ENCODE measurements at regions not wholly inside any gene's neighbourhood (a gene's known extent, or its start where the extent isn't known, plus 50 kb on each side); places are given as distances from the start of the nearest gene placed in this dataset.

DNA sequence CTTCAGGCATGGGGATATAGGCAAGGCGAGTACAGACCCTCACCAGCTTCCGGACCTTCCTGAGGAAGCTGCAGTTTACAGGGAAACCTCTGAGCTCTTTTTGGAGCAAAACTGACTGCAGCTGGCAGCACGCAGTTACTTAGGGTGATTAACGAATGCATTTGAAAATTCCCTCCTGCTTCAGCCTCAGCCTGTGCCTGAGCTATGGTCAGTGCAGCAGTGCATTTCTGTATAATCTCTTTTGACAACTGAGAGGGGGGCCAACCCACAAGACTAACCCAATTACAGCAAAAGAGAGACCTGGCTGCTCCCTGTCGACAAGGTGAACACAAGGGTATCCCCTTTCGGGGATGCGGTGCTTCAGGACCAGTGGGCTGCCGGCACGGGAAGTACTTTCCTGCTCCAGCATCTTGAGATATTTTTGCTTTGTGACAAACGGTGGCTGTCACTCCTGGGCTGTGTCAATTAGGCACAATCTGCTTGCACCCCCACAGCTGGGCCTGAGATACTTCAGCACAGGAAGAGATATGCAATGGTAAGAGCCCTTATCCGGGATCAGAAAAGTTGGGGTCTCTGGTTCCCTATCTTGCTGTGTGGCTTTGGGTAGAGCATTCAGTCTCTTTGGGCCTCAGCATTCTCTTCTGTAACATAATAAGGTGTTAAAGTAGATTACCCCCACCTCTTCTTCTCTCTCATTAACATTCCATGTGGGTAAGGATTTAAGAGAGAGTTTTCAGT, 141.0 kb downstream of the TMEM17 start:
- DNase-seq, result no peak

DNA sequence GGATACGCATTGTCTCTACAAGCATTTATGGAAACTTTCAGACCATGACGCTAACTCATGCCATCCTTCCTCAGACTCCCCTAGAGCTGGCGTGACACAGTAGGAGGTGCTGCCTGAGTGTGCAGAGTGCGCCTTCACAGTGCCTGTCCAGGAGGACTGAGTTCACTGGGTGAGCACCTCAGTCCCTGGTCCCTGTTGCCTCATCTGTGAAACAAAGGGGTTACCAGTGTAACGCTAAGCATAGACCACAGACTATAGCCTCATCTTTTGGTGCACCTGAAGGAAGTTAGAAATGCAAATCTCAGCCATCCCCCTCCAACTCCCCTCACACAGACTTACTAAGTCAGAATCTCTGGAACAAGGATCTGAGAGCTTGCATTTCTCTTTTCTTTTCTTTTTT, 142.8 kb downstream of the TMEM17 start:
- DNase-seq, result no peak

DNA sequence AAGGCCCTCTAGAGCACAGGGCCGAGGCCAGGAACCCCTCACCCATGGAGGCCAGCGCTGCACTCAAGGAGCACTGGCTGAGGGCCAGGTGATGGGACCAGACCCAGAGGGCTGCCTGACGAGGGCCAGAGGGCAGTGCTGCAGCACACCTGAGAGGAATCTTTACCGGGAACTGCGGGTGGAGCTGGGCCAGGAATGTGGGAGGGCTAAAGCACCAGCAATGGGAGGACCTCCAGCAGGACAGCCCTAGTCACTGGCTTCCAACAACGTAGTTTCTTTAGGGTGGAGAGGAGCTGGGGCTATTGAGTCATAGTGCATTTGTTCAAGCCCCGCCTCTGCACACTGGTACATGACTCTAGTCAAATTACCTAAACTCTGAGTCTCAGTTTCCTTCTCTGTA, 143.4 kb downstream of the TMEM17 start:
- no peak for DNase-seq

DNA sequence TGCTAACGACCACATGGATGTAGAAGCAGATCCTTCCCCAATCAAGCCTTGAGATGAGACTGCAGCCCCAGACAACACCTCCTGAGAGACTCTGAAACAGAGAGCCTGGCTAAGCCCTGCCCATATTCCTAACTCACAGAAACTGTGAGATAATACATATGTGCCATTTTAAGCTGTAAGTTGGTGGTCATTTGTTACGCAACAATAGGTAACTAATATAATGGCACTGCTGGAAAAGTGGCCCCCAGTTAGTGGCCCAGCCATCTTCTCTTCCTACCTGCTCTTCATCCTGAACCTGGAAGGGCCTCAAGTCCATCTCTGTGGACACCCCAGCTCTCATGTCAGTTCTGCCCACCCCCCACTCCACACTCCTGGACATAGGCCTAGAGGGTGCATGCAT, 144.0 kb downstream of the TMEM17 start:
- no peak for DNase-seq

DNA sequence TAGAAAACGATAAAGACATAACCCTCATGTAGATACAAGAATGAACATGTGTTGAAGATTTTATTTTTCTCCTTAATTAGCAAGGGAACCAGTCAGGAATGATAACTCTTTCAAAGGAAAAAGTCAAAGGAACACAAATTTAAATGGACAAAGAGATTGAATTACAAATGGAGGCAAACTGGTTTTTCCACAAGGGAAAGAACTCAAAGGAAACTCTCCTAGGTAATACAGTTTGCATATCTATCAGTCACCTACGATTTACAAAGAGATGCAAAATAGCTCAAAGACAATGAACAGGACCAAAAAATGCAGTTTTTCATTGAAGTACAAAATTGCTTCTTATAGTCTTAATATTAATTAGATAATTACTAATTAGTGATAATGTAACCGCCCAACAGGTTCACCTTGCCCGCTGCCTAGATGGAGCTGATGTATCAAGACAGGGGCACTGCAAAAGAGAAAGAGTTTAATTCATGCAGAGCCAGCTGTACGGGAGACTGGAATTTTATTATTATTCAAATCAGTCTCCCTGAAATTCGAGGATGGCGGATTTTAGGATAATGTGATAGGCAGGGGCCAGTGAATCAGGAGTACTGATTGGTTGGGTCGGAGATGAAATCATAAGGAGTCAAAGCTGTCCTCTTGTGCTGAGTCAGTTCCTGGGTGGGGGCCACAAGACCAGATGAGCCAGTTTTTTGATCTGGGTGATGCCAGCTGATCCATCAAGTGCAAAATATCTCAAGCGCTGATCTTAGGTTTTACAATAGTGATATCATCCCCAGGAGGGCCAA, 151.0 kb downstream of the TMEM17 start:
- peak; percentile 70 for DNase-seq

DNA sequence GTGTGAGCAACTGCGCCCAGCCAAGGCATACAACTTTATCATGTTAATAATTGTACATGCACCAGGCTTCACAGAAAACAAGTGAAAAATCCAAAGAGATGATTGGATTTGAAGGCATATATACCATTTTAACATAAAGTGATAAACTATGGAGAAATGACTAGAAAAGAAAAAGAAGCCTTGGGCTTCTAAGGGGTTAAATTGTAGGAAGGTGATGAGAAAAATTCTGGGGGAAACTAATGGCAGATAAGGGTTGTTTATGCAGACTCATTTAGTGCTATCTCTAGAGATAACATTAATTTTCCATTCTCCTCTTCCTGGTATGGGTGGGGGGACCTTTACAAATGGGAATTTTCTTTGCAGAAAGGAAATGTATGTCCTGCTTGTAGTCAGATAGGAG, 154.0 kb downstream of the TMEM17 start:
- no peak for DNase-seq

DNA sequence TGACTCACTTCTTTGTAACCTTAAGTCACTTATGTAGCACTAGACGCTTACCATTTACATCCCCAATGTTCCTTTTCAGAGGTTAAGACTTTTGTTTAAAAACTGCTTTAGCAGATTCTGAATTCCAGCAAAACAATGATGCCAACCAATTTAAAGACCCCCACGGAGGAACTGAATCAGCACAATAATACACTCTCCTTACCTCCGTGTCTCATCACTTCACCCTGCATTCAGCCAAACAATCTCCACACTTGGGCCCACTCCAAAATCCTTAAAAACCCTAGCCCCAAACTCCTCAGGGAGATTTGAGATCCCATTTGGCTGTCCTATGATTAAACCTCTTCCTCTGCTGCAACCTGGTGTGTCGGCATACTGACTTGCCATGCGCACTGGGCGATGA, 153.9 kb downstream of the B3GNT2 start:
- DNase-seq, result no peak

DNA sequence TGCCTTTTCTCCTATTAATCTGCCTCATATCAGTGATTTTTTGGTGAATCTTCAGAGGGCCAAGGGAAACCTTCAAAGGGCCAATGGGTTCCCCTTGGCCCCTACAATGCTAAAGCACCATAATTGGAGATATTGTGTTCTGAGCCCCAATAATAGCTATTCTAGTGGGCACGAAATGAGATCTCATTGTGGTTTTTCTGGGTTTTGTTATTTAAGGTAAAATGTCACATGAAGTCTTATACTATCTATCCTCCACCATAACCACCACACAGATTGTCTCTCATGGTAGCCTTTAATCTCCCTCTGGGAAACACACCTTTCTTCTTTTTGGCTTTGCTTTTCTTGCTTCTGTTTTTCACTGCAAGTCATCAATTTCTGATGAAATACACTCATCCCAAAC, 152.8 kb downstream of the B3GNT2 start:
- no peak for DNase-seq

DNA sequence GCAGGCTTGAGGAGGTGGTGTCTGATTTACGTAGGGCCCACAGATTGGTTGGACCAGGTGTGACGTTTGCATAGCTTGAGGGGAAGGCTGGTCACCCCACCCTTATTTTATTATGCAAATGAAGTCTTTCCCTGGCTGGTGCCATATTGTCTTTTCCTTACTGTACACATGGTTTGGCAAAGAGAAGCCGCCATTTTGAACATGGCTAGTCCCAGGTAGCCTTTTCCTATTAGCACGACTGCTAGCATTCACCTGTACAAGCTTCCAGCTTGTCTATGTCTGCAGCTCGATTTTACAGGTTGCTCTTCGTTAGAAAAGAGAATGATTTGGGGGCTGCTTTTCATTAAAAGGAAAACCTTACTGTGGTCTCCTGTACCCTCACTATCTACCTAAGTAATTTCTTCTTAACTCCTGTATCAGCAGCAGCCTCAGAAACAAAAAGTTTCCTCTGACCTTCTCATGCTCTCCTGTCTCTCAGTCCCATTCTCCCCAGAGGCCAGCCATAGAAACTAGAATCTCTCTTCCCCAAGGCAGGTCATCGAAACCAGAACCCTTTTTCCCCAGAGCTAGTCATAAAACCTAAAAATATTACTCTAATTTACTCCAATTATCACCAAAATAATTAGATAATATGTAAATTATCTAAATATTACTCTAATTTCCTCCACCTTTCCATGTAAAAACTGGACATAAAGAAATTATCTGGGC, 151.8 kb downstream of the B3GNT2 start:
- no peak for DNase-seq

DNA sequence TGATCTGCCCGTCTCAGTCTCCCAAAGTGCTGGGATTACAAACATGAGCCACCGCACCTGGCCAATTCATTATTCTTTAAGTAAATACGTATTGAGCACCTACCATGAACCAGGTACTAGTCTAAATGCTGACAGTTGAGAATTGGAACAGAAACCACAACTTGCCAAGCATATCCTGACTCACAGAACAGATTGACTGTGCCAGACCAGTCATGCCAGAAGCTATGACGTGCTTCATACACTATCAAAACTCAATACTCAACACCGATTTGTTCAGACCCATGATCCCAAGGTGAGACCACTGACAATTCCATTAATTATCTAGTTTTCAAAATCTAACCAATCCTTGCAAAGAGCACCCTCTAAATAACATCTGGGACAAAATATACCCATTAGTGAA, 148.6 kb downstream of the B3GNT2 start:
- DNase-seq, result no peak

DNA sequence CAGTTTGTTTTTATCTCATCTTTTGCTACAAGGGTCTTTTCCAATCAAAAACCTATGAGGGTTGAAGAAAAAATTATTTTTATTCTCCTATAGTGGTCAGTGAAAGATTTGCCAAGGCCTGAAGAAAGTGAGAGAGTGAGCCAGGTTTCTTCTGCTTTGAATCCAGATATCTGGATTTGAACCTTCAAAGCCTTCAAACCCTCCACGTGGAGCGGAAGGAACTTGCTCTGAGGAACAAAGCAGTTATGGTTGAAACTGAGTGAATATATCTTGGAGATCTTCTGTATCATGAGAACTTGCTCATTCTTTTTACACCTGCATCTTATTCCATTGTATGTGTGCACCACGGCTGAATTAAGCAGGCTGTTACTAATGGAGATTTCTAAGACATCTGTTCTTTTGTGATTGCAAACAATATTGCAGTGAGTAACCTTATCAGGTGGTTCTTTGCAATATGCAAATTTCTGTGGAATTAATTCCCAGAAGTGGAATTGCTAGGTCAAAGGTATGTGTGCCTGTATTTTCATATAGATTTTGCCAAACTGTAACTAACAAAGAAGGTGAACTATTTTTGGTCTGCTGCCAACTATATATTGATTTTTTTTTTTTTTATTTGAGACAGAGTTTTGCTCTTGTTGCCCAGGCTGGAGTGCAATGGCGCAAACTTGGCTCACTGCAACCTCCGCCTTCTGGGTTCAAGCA, 147.9 kb downstream of the B3GNT2 start:
- peak; percentile 75 for DNase-seq

DNA sequence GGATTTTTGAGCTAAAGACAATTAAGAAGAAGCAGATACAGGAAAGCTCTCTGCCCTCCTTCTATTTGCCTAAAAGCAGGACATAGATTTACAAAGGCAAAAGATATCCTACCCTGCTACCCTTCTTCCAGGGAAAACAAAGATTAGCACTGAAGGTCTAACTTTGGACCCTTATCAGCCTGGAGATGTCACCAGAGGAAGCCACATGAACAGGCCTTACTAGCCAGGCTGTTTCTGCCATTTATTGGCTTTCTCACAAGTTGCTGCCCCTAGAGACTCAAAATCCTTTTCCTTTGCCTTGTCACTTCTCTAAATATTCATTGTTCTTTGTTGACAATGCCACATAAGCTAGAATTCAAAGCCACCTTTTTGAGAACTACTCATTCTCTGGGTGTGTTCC, 147.3 kb downstream of the B3GNT2 start:
- DNase-seq, result no peak

DNA sequence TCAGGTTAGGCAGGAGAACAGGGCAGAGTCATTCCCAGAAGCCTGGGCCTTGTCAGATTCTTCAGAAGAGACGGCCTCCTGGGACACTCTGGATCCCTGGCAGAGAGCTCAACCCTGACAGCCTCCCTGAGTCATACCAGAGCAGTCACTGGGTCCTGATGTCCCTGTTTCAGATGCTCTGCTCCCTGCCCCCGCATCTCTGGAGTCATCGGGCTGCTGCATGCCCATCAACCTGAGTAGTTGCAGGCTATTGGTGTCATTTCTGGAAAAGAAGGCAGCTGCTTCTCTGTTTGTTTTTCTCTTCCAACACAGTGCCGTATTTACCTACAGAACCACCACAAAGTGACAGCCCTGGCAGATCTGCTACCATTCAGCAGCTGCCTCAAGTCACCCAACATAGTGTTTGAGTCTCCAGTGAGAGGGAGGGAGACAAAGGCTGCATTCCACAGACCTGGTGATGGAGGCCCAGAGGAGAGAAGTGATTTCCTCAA, 145.1 kb downstream of the B3GNT2 start:
- DNase-seq, result no peak

DNA sequence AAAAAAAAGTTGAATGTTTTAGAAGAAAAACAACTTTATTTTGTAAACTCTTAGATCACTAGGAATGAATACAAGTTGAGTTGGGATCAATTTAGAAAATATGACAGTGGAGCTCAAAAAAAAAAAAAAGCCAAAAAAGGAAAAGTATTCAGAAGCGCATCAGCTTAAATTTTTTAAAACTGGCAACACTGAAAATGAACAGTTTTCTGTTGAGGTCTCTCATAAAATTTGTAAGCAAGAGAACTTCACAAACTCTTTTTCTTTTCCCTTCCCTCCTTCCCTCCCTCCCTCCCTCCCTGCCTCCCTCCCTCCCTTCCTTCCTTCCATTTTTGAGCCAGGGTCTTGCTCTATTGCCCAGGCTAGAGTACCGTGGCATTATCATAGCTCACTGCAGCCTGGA, 143.9 kb downstream of the B3GNT2 start:
- no peak for DNase-seq

DNA sequence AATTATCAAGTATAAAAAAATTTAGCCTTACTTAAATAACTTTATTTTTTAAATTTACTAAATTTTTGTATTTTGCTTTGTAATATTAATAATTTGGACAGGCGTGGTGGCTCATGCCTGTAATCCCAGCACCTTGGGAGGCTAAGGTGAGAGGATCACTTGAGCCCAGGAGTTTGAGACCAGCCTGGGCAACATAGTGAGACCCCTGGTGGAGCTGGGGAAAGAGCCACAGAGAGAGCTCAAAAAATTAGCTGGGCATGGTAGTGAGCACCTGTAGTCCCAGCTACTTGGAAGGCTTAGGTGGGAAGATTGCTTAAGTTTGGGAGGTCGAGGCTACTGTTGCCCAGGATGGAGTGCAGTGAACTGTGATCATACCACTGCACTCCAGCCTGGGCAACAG, 143.5 kb downstream of the B3GNT2 start:
- DNase-seq, result no peak

DNA sequence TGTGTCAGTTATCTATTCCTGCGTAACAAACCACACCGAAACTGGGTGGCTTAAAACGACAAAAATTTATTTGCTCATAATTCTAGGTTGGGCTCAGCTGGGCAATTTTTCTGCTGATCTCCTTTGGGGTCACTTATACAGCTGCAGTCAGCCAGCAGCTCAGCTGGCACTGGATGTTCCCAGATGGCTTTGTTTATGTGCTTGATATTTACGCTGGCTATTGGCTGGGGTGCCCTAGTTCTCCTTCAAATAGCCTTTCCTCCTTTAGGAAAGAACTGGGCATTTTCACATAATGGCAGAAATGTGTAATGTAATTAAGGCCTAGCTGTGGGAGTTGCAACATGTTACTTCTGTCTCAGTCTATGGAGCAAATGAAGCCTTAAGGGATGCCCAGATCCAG, 142.2 kb downstream of the B3GNT2 start:
- DNase-seq, result no peak

DNA sequence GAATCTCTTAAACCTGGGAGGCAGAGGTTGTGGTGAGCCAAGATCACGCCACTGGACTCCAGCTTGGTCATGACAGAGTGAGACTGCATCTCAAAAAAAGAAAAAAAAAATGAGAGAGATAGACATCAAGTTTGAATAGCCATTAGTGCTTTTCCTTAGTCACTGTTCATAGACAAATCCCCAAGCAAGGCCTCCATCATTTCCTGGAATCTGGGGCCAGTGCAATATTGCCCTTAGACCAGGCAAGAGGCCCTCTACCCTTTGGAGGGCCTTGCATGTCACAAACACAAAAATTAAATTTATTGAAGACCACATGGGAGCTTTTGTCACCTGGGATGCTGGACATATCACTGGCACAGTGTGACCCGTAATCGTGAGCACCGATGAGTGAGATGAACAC, 141.5 kb downstream of the B3GNT2 start:
- no peak for DNase-seq

DNA sequence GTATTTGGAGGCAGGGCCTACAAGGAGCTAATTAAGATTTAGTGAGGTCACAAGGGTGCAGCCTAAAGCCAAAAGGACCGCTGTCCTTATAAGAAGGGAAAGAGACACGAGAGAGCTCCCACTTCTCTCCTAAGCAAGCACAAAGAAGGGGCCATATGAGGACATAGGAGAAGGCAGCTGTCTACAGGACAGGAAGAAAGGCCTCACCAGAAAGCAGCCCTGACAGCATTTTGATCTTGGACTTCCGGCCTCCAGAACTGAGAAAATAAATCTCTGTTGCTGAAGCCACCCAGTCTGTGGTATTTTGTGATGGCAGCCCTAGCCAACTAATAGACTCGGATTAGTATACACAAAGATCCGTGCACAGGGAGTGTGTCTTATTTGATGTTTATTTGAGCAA, 139.7 kb downstream of the B3GNT2 start:
- DNase-seq, result no peak

DNA sequence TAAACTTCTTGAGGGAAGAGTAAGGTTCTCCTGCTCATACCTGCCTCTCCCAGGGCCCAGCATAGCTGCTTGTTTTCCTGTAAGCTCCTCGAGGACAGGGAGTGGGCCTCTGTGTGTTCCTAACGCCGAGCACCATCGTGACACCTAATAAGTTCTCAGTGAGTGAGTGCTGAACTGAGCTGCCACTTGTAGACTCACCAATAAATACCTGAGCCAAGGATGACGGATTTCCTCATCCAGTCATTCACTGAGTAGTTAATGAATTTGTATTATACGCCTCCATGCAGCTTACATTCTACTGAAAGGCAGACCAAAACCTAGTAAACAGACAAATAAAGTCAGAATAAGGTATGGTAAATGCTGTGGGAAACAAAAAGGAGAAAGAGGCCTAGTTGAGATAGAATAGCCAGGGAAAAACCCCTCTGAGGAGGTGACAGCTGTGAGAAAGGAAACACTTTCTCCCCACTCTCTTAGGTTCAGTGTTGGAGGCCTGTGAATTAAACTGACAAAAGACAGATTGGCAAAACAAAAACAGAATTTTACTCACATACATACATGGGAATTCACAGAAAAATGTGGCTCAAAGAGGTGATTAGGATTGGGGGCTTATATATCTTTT, 138.6 kb downstream of the B3GNT2 start:
- DNase-seq, result no peak

DNA sequence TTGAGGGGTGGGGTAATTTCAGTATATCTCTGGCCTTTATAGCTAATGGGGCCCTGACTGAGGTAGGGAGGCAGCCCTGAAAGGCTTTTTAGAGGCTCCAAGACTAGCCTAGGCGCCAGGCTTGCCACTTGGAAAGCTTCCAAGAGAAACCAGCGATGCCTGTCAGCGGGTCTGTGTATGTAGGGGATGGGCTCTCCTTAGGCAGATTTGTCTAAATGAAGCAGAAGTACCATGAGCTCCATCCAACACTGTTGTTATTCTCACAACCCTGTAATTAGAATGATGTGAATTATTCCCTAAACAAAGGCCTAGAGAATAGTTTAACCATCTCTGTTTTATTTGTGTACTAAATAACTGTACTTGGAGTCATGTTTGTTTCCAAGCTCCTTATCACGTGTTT, 138.1 kb downstream of the B3GNT2 start:
- no peak for DNase-seq

DNA sequence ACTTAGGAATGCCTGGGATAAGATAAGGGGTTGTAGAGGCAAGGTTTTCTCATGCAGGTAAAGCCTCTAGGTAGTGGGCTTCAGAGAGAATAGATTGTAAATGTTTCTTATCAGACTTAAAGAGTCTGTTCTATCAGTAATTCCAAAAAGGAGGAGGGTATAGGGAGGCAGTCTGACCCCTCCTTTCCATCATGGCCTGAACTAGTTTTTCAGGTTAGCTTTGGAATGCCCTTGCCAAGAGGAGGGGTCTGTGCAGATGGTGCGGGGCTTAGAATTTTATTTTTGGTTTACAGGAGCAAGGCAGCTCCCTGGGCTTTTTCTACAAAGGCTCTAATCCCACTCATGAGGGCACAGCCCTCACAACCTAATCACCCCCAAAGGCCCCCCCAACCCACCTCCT, 135.0 kb downstream of the B3GNT2 start:
- no peak for DNase-seq

DNA sequence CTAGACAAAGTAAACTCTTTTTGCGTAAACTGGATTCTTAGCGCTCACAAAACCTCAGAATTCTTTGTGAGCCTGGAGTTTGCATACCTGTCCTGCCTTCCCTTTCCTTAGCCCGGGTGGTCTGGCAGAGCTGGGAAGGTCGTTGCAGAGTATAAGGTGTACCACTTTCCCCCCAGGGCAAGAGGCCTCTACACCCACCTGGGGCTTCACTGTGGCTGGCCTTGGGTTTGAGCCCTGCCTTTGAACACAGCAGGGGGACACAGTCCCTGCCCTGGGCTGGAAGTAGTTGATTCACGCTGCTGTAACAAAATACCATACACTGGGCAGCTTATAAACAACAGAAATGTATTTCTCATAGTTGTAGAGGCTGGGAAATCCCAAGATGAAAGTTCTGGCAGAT, 133.9 kb downstream of the B3GNT2 start:
- no peak for DNase-seq

DNA sequence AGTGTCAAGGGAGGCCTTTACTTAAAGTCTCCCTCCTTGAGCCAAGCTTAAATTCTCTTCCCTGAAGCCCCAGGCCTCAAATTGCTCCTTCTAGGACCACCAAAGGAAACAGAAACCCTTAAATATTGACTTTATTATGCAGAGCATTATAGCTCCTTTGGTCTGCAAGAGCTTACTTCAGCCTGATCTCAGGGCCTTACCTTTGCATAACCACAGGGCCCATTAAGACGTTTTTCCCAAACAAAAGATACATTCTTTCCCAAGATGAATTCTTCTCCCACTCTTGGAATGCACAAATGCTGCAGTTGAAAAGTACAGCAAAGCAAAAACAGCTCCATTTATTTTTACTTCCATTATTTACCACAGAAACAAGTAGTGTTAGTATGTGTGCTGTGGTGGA, 130.8 kb downstream of the B3GNT2 start:
- no peak for DNase-seq

Measured in NCI-H1048 (cell line).